ENCODE measurements at regions not wholly inside any gene's neighbourhood (a gene's known extent, or its start where the extent isn't known, plus 50 kb on each side); places are given as distances from the start of the nearest gene placed in this dataset.
"Not testable (repeated sequence)": the region's sequence is repeated elsewhere in the genome, so short reads cannot be mapped to it uniquely, and the experiment has no call there.

GRCh38 chr10:57894361-57894760 lies 373.3 kb downstream of the IPMK start:
- Histone ChIP-seq H3K4me2 (ENCODE audit: low read length) (no peak overlapping the region), H3K36me3 (ENCODE audit: control insufficient read depth, insufficient read depth, low read length) (no peaks in the 10 kb centered on the region), H3K27ac (no peak overlapping the region), H3K4me1 (no peaks in the 10 kb centered on the region), H2AFZ (no peak overlapping the region), H3K79me2 (no peaks in the 10 kb centered on the region), H3K9me3 (ENCODE audit: control insufficient read depth, low read length) (no peaks in the 10 kb centered on the region), H3K9ac (no peak overlapping the region), H3K27me3 (ENCODE audit: control insufficient read depth, insufficient read depth, low read length) (no peaks in the 10 kb centered on the region), H3K4me3 (ENCODE audit: low read depth, low read length) (no peak overlapping the region)
- no peak for TF ChIP-seq CTCF (IDR thresholded peaks at IDR 0.05)

- no peak overlapping the region for H3K4me3 ChIP-seq (ENCODE audit: low read depth, low read length)
- H3K79me2 ChIP-seq: no peaks in the 10 kb centered on the region
- no peaks in the 10 kb centered on the region for H3K27me3 ChIP-seq (ENCODE audit: control insufficient read depth, insufficient read depth, low read length)
- no peak overlapping the region for H3K9ac ChIP-seq
- H2AFZ ChIP-seq: no peak overlapping the region
- no peaks in the 10 kb centered on the region for H3K4me1 ChIP-seq
- no peak overlapping the region for H3K27ac ChIP-seq
- no peak for TF ChIP-seq CTCF (IDR thresholded peaks at IDR 0.05)
- H3K36me3 ChIP-seq (ENCODE audit: control insufficient read depth, insufficient read depth, low read length): no peaks in the 10 kb centered on the region
- no peaks in the 10 kb centered on the region for H3K9me3 ChIP-seq (ENCODE audit: control insufficient read depth, low read length)
- H3K4me2 ChIP-seq (ENCODE audit: low read length): no peak overlapping the region
These were observed 376.3 kb downstream of the IPMK start for GRCh38 chr10:57891201-57892006.

DNA sequence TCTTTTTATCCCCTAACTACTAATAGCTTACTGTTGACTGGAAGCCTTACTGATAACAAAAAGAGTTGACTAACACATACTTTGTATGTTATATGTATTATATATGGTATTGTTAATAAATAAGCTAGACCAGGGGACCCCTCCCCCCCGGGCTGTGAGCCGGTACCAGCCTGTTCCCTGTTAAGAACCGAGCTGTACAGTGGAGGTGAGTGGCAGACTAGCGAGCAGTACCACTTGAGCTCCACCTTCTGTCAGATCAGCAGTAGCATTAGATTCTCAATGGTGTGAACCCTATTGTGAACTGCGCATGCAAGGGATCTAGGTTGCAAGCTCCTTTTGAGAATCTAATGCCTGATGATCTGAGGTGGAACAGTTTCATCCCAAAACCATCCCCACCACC lies 377.0 kb downstream of the IPMK start:
- Histone ChIP-seq H3K4me2 (ENCODE audit: low read length) (no peak overlapping the region), H3K4me3 (ENCODE audit: low read depth, low read length) (no peak overlapping the region), H2AFZ (no peak overlapping the region), H3K27ac (no peak overlapping the region), H3K4me1 (no peaks in the 10 kb centered on the region), H3K36me3 (ENCODE audit: control insufficient read depth, insufficient read depth, low read length) (no peaks in the 10 kb centered on the region), H3K79me2 (no peaks in the 10 kb centered on the region), H3K9ac (no peak overlapping the region), H3K9me3 (ENCODE audit: control insufficient read depth, low read length) (no peaks in the 10 kb centered on the region), H3K27me3 (ENCODE audit: control insufficient read depth, insufficient read depth, low read length) (no peaks in the 10 kb centered on the region)
- no peak for TF ChIP-seq CTCF (IDR thresholded peaks at IDR 0.05)

GRCh38 chr10:57885618-57885968 lies 382.1 kb downstream of the IPMK start:
- H3K9me3 ChIP-seq (ENCODE audit: control insufficient read depth, low read length); H3K27me3 ChIP-seq (ENCODE audit: control insufficient read depth, insufficient read depth, low read length); H3K79me2 ChIP-seq; H3K4me2 ChIP-seq (ENCODE audit: low read length); H3K9ac ChIP-seq; H3K27ac ChIP-seq; H2AFZ ChIP-seq; H3K4me3 ChIP-seq (ENCODE audit: low read depth, low read length); H3K4me1 ChIP-seq; H3K36me3 ChIP-seq (ENCODE audit: control insufficient read depth, insufficient read depth, low read length): not testable (repeated sequence)

DNA sequence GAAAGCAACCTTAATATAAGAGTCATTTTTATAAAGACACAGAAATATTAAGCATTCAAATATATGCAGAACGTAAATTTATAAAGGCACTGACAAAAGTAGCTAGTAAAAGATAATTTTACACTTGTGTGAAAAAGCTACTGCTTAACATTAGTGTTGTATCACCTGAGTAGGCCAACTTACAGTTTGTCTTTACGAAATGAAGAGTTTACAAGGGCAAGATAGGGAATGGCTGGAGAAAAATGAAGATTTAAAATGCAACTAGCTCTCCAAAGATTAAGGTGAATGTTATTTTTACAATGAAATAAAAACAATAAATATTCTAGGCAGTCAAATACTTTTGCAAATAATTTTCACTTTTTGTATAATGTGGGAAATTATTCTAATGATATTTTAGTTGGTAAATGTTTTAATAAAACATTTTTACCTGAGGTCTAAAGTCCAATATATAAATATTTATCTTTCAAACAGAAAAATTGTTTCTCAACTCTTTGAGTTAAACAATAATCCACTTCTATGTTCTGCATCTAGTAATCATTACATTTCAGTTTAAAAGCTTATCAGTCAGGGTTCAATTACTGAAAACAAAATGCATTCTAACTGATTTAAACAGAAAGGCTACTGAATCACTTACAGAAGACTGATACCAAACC lies 382.6 kb downstream of the IPMK start:
- no peaks in the 10 kb centered on the region for H3K27me3 ChIP-seq (ENCODE audit: control insufficient read depth, insufficient read depth, low read length)
- H3K9ac ChIP-seq: no peak overlapping the region
- no peaks in the 10 kb centered on the region for H3K4me1 ChIP-seq
- H2AFZ ChIP-seq: no peak overlapping the region
- no peak overlapping the region for H3K27ac ChIP-seq
- no peaks in the 10 kb centered on the region for H3K79me2 ChIP-seq
- no peaks in the 10 kb centered on the region for H3K9me3 ChIP-seq (ENCODE audit: control insufficient read depth, low read length)
- H3K4me2 ChIP-seq (ENCODE audit: low read length): no peak overlapping the region
- TF ChIP-seq CTCF (IDR thresholded peaks at IDR 0.05): no peak
- no peaks in the 10 kb centered on the region for H3K36me3 ChIP-seq (ENCODE audit: control insufficient read depth, insufficient read depth, low read length)
- H3K4me3 ChIP-seq (ENCODE audit: low read depth, low read length): no peak overlapping the region

Data from parathyroid adenoma (tissue), 2 donors.